ENCODE measurements at regions not wholly inside any gene's neighbourhood (a gene's known extent, or its start where the extent isn't known, plus 50 kb on each side); places are given as distances from the start of the nearest gene placed in this dataset.

DNA sequence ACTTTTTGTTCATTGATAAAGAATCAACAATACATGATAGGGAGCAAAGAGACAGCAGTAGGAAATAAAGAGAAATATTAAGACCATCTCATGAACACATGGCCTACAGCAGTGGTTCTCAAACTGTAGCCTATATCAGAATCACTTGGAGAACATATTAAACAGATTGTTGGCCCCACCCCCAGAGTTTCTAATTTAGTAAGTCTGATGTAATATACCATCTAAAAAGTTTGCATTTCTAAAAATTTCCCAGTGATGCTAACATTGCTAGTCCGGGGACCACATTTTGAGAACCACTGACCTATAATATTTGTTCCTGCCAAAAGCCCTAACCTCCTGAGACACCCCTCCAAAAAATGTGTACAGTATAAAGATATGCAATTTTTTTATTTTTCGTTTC, 306.2 kb upstream of the NREP start:
- Histone ChIP-seq H3K27ac (ENCODE audit: low read depth, low read length, poor library complexity, severe bottlenecking) (no peak overlapping the region), H3K36me3 (ENCODE audit: insufficient read depth, low read length, poor library complexity, severe bottlenecking) (no peaks in the 10 kb centered on the region), H3K4me1 (ENCODE audit: insufficient read depth, low read length, poor library complexity, severe bottlenecking) (no peaks in the 10 kb centered on the region), H3K4me3 (ENCODE audit: low read depth, low read length, poor library complexity, severe bottlenecking) (no peak overlapping the region), H3K27me3 (replicated peaks; ENCODE audit: insufficient read depth, low read depth, low read length, poor library complexity) (no peaks in the 10 kb centered on the region), H3K9me3 (ENCODE audit: low read depth, low read length, poor library complexity, severe bottlenecking) (no peaks in the 10 kb centered on the region)
- TF ChIP-seq, protein P1, sequence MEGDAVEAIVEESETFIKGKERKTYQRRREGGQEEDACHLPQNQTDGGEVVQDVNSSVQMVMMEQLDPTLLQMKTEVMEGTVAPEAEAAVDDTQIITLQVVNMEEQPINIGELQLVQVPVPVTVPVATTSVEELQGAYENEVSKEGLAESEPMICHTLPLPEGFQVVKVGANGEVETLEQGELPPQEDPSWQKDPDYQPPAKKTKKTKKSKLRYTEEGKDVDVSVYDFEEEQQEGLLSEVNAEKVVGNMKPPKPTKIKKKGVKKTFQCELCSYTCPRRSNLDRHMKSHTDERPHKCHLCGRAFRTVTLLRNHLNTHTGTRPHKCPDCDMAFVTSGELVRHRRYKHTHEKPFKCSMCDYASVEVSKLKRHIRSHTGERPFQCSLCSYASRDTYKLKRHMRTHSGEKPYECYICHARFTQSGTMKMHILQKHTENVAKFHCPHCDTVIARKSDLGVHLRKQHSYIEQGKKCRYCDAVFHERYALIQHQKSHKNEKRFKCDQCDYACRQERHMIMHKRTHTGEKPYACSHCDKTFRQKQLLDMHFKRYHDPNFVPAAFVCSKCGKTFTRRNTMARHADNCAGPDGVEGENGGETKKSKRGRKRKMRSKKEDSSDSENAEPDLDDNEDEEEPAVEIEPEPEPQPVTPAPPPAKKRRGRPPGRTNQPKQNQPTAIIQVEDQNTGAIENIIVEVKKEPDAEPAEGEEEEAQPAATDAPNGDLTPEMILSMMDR (conservative IDR thresholded peaks at IDR 0.05; ENCODE audit: low read depth, low read length): no peak
- TF ChIP-seq EZH2 (IDR thresholded peaks at IDR 0.05; ENCODE audit: borderline replicate concordance, low read depth, low read length, poor library complexity, severe bottlenecking): no peak
- no peak for DNase-seq (ENCODE audit: low spot score)
- no TSS peak for BruUV-seq (replicated peaks)
- ChIA-PET CTCF (no interaction called here), POLR2A (ENCODE audit: low non-redundant PET) (no interaction called here)
- intact Hi-C loops (cut with micrococcal nuclease; ENCODE audit: unreplicated experiment): no loop called here

DNA sequence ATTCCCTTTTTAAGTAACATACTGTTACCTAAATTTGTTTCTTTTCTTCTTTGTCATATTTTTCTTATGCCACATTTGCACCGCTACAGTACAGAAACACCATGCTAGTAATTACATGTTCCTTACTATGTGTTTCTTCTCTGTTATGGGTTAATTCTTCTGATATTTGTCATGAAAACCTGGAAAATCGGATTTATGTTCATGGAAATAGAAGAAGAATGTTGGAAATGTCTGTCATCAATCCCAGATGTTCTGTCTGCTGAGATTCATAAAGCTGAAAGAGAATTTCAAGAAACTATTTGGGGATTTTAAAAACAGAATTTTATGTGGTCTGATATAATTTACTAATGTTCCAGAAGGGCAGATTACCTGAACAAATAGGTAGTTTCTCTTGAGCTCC, 305.2 kb upstream of the NREP start:
- Histone ChIP-seq H3K4me3 (ENCODE audit: low read depth, low read length, poor library complexity, severe bottlenecking) (no peak overlapping the region), H3K36me3 (ENCODE audit: insufficient read depth, low read length, poor library complexity, severe bottlenecking) (no peaks in the 10 kb centered on the region), H3K27me3 (replicated peaks; ENCODE audit: insufficient read depth, low read depth, low read length, poor library complexity) (no peaks in the 10 kb centered on the region), H3K9me3 (ENCODE audit: low read depth, low read length, poor library complexity, severe bottlenecking) (no peaks in the 10 kb centered on the region), H3K27ac (ENCODE audit: low read depth, low read length, poor library complexity, severe bottlenecking) (no peak overlapping the region), H3K4me1 (ENCODE audit: insufficient read depth, low read length, poor library complexity, severe bottlenecking) (no peaks in the 10 kb centered on the region)
- no TSS peak for BruUV-seq (replicated peaks)
- no peak for TF ChIP-seq EZH2 (IDR thresholded peaks at IDR 0.05; ENCODE audit: borderline replicate concordance, low read depth, low read length, poor library complexity, severe bottlenecking)
- TF ChIP-seq, protein P1 (conservative IDR thresholded peaks at IDR 0.05; ENCODE audit: low read depth, low read length): no peak
- intact Hi-C loops (cut with micrococcal nuclease; ENCODE audit: unreplicated experiment): no loop called here
- ChIA-PET CTCF (no interaction called here), POLR2A (ENCODE audit: low non-redundant PET) (no interaction called here)
- no peak for DNase-seq (ENCODE audit: low spot score)

GRCh38 chr5:112061666-112062065, 304.7 kb upstream of the NREP start:
- H3K36me3 ChIP-seq (ENCODE audit: insufficient read depth, low read length, poor library complexity, severe bottlenecking): no peaks in the 10 kb centered on the region

More at GRCh38 chr5:112061666-112062065, 304.7 kb upstream of the NREP start:
- intact Hi-C loops (cut with micrococcal nuclease; ENCODE audit: unreplicated experiment): no loop called here
- H3K4me1 ChIP-seq (ENCODE audit: insufficient read depth, low read length, poor library complexity, severe bottlenecking): no peaks in the 10 kb centered on the region
- no peaks in the 10 kb centered on the region for H3K27me3 ChIP-seq (replicated peaks; ENCODE audit: insufficient read depth, low read depth, low read length, poor library complexity)
- BruUV-seq (replicated peaks): no TSS peak
- no peaks in the 10 kb centered on the region for H3K9me3 ChIP-seq (ENCODE audit: low read depth, low read length, poor library complexity, severe bottlenecking)
- POLR2A ChIA-PET (ENCODE audit: low non-redundant PET): no interaction called here
- CTCF ChIA-PET: no interaction called here
- no peak for DNase-seq (ENCODE audit: low spot score)
- TF ChIP-seq EZH2 (IDR thresholded peaks at IDR 0.05; ENCODE audit: borderline replicate concordance, low read depth, low read length, poor library complexity, severe bottlenecking): no peak
- TF ChIP-seq, protein P1 (conservative IDR thresholded peaks at IDR 0.05; ENCODE audit: low read depth, low read length): no peak
- H3K4me3 ChIP-seq (ENCODE audit: low read depth, low read length, poor library complexity, severe bottlenecking): no peak overlapping the region
- H3K27ac ChIP-seq (ENCODE audit: low read depth, low read length, poor library complexity, severe bottlenecking): no peak overlapping the region

All from A673 (cell line).